WTC11 (cell line): ENCODE measurements at regions not wholly inside any gene's neighbourhood (a gene's known extent, or its start where the extent isn't known, plus 50 kb on each side); places are given as distances from the start of the nearest gene placed in this dataset.

ENCODE experiments used
- ATAC-seq: fragments of 200-7000 bp; cut with Tn5 transposase; 2 replicates; pipeline ENCODE4 v1.10.0; 2021; ENCODE audit warnings: mild to moderate bottlenecking, moderate library complexity
- CTCF ChIA-PET: fragments of 300-600 bp; sonication (Branson Sonifier 250); formaldehyde crosslinking; loops from one replicate; lab custom pipeline; 2021; ENCODE audit warnings: antibody characterized with exemption; lab: Charles Lee
- POLR2A ChIA-PET: fragments of 350-600 bp; sonication (Branson Sonifier 250); formaldehyde crosslinking; loops from one replicate; lab custom pipeline; 2021; ENCODE audit warnings: antibody characterized with exemption; lab: Charles Lee
- DNase-seq: peaks from one replicate; pipeline ENCODE4 v3.0.0; 2021; ENCODE audit warnings: low spot score
- H3K27ac Mint-ChIP-seq: 2 replicates; pipeline ENCODE4 v1.8.0; 2021; ENCODE audit warnings: mixed read lengths
- H3K27me3 Mint-ChIP-seq: 2 replicates; pipeline ENCODE4 v1.8.0; 2021; ENCODE audit warnings: low read depth, mild to moderate bottlenecking, moderate library complexity, mixed read lengths
- H3K36me3 Mint-ChIP-seq: 2 replicates; pipeline ENCODE4 v1.8.0; 2021; ENCODE audit warnings: mixed read lengths
- H3K4me1 Mint-ChIP-seq: 2 replicates; pipeline ENCODE4 v1.8.0; 2022; ENCODE audit warnings: mixed read lengths
- H3K4me3 Mint-ChIP-seq: 2 replicates; pipeline ENCODE4 v1.8.0; 2021; ENCODE audit warnings: mild to moderate bottlenecking, moderate library complexity, mixed read lengths
- H3K9me3 Mint-ChIP-seq: 2 replicates; pipeline ENCODE4 v1.8.0; 2021; ENCODE audit warnings: mixed read lengths
- ATF1 ChIP-seq: sonication (generic); formaldehyde crosslinking; IDR thresholded peaks from 2 replicates; pipeline ENCODE4 v1.8.1; 2023; ENCODE audit warnings: mild to moderate bottlenecking, moderate library complexity, missing genetic modification reagents
- CREB1 ChIP-seq: sonication (generic); formaldehyde crosslinking; IDR thresholded peaks from 2 replicates; pipeline ENCODE4 v1.8.0; 2023; ENCODE audit warnings: mild to moderate bottlenecking, missing genetic modification reagents
- JUN ChIP-seq: sonication (generic); formaldehyde crosslinking; IDR thresholded peaks from 2 replicates; pipeline ENCODE4 v1.8.0; 2023; ENCODE audit warnings: mild to moderate bottlenecking, missing genetic modification reagents
- NFE2L1 ChIP-seq: sonication (generic); formaldehyde crosslinking; IDR thresholded peaks from 2 replicates; pipeline ENCODE4 v1.8.1; 2023; ENCODE audit warnings: missing genetic modification reagents
- OVOL2 ChIP-seq: fragments of 250-450 bp; sonication (Bioruptor Pico); IDR thresholded peaks from 2 replicates; pipeline ENCODE4 v1.9.0; 2021; ENCODE audit warnings: mild to moderate bottlenecking, borderline replicate concordance
- PRRX2 ChIP-seq: fragments of 250-450 bp; sonication (Bioruptor Pico); IDR thresholded peaks from 2 replicates; pipeline ENCODE4 v1.8.0; 2021; ENCODE audit warnings: mild to moderate bottlenecking
- TEAD1 ChIP-seq: sonication (generic); formaldehyde crosslinking; IDR thresholded peaks from 2 replicates; pipeline ENCODE4 v1.8.0; 2022; ENCODE audit warnings: mild to moderate bottlenecking, missing genetic modification reagents
- ZBTB21 ChIP-seq: sonication (generic); formaldehyde crosslinking; IDR thresholded peaks from 2 replicates; pipeline ENCODE4 v1.8.1; 2023; ENCODE audit warnings: mild to moderate bottlenecking, missing genetic modification reagents, borderline replicate concordance
- ZNF121 ChIP-seq: sonication (generic); formaldehyde crosslinking; IDR thresholded peaks from 2 replicates; pipeline ENCODE4 v1.8.0; 2023; ENCODE audit warnings: missing genetic modification reagents
- TF ChIP-seq, protein P1 (sequence below): sonication (generic); formaldehyde crosslinking; IDR thresholded peaks from 2 replicates; pipeline ENCODE4 v1.8.0; 2023; ENCODE audit warnings: missing genetic modification reagents
- TF ChIP-seq, protein P2 (sequence below): sonication (generic); formaldehyde crosslinking; IDR thresholded peaks from 2 replicates; pipeline ENCODE4 v1.8.1; 2023; ENCODE audit warnings: mild to moderate bottlenecking, moderate library complexity, missing genetic modification reagents
- TF ChIP-seq, protein P3 (sequence below): fragments of 250-450 bp; sonication (Bioruptor Pico); IDR thresholded peaks from 2 replicates; pipeline ENCODE4 v1.9.0; 2021; ENCODE audit warnings: mild to moderate bottlenecking
- TF ChIP-seq, protein P4 (sequence below): sonication (generic); formaldehyde crosslinking; conservative IDR thresholded peaks from 2 replicates; pipeline ENCODE4 v1.8.1; 2022; ENCODE audit warnings: mild to moderate bottlenecking, missing genetic modification reagents

DNA sequence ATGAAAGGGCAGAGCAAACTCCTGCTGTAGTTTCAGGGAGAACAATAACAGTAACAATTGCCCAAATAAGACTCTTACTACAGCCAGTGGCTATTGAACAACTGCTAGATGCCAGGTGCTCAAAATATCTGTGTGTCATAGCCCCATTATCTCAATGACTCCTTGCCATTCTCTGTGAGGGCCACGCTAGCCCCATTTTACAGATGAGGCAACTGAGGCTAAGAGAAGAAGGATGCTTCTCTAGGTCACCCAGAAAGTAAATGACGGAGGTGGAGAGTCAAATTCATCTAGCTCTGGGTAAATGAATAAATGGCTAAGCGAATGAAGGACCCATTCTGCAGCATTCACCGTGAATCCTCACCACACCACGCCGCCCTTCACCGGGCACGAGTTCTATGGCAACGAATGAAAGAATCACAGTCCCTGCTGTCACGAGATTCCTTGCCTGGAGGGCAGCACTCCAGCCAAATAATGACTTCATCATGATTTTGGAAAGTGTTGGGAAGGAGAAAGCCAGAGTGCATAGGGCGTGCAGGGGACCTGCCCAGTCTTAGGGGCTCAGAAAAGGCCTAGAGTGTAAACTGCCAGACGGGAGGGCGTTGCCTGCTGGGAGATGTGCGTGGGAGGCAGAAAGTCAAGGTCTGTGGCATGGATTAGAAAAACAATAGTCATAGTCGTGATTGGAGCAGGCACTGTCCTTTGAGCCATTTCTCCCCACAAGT, 147.2 kb downstream of the C9orf50 start:
- DNase-seq (no peak), ATAC-seq (no peak)
- TF ChIP-seq CREB1 (CRISPR knock-in tag): no peak
- H3K27me3 Mint-ChIP-seq: peaks cover 30% of the 10 kb centered on the region
- ChIA-PET POLR2A (interaction anchor here (1.8 kb wide), 1 partner anchor 14 kb away, joined by 5 read pairs; no protein-coding TSS in a partner anchor), CTCF (no interaction called here)
- H3K36me3 Mint-ChIP-seq: peaks cover 4% of the 10 kb centered on the region; the same call in 1 of the 2 replicates
- no peak overlapping the region for H3K4me3 Mint-ChIP-seq
- H3K27ac Mint-ChIP-seq: no peak overlapping the region
- H3K9me3 Mint-ChIP-seq: peaks cover 8% of the 10 kb centered on the region
- H3K4me1 Mint-ChIP-seq: peaks cover 37% of the 10 kb centered on the region

DNA sequence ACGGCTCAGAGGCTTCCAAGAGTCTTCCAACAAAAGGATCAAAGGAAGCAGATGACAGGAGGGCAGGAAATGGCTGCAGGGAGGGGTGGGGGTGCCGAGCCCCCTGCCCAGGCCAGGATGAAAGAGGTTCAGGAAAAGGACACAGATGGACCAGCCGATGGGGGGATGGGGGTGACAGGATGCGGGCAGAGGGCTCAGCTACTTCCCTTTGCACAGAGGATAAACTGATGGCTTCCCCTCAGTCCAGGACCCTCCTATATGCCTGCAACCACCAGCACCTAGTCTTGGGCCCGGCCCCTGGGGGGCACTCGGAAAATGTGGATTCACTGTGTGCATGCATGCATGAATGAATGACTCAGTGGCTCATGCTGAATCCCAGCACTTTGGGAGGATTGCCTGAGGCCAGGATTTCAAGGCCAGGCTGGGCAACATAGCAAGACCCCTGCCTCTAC, 148.2 kb downstream of the C9orf50 start:
- DNase-seq: no peak
- ChIA-PET CTCF (interaction anchor here (1.3 to 1.4 kb wide), 2 partner anchors 290 to 330 kb away, joined by 3 to 4 read pairs; no protein-coding TSS in a partner anchor), POLR2A (interaction anchor here (1.1 kb wide), 1 partner anchor 9 kb away, joined by 3 read pairs; no protein-coding TSS in a partner anchor)
- no peak overlapping the region; the same call in 1 of the 2 replicates for H3K4me3 Mint-ChIP-seq
- H3K27me3 Mint-ChIP-seq: peaks cover 25% of the 10 kb centered on the region
- peaks cover 8% of the 10 kb centered on the region for H3K9me3 Mint-ChIP-seq
- H3K27ac Mint-ChIP-seq: no peak overlapping the region
- no peak; the same call in 1 of the 2 replicates for ATAC-seq
- H3K4me1 Mint-ChIP-seq: peaks cover 46% of the 10 kb centered on the region
- peak; percentile 96 for TF ChIP-seq ZNF121
- no peak for TF ChIP-seq ATF1 (CRISPR knock-in tag)
- H3K36me3 Mint-ChIP-seq: peaks cover 4% of the 10 kb centered on the region; the same call in 1 of the 2 replicates

DNA sequence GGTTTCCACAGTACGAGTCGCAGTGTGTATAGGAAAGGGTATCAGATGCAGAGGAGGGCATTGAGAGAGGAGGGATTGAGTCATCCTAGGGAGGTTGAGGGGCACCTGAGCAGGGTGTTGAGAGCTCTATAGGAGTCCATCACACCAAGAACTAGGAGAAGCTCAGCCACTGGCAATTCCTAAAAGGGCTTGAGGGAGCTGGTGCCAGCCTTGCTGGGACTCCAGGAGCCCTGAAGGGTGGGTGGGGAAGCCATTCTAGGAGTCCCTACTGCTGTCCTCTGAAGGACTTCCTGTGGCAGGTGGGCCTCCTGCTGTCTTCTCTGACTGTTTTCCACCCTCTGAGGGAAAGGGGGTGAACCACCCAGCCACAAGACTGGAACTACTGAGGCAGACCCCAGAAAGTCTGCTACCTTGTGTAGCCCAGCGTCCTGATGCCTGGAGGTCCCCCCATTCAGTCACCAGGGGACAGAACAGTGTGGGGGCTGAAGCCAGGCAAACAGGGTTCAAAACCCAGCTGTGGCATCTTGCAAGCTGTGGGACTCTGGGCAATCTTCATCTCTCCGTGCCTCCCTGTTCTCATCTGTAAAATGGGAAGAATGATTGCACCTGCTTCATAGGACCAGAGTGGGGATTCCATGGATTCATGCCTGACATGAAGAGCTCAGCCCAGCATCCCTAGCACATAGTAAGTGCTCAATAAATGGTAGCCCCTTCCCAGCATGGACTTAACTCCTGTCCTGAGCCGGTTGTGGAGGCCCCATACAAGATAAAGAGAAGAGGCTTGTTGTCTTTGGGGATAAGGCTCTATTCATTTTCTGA, 149.5 kb downstream of the C9orf50 start:
- TF ChIP-seq, protein P1, sequence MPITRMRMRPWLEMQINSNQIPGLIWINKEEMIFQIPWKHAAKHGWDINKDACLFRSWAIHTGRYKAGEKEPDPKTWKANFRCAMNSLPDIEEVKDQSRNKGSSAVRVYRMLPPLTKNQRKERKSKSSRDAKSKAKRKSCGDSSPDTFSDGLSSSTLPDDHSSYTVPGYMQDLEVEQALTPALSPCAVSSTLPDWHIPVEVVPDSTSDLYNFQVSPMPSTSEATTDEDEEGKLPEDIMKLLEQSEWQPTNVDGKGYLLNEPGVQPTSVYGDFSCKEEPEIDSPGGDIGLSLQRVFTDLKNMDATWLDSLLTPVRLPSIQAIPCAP (CRISPR knock-in tag): no peak
- TF ChIP-seq ZBTB21 (no peak), TEAD1 (CRISPR knock-in tag) (no peak), JUN (CRISPR knock-in tag) (no peak), OVOL2 (no peak), PRRX2 (CRISPR knock-in tag) (no peak), NFE2L1 (CRISPR knock-in tag) (no peak)
- TF ChIP-seq, protein P2, sequence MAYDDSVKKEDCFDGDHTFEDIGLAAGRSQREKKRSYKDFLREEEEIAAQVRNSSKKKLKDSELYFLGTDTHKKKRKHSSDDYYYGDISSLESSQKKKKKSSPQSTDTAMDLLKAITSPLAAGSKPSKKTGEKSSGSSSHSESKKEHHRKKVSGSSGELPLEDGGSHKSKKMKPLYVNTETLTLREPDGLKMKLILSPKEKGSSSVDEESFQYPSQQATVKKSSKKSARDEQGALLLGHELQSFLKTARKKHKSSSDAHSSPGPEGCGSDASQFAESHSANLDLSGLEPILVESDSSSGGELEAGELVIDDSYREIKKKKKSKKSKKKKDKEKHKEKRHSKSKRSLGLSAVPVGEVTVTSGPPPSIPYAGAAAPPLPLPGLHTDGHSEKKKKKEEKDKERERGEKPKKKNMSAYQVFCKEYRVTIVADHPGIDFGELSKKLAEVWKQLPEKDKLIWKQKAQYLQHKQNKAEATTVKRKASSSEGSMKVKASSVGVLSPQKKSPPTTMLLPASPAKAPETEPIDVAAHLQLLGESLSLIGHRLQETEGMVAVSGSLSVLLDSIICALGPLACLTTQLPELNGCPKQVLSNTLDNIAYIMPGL (CRISPR knock-in tag): no peak
- TF ChIP-seq, protein P3, sequence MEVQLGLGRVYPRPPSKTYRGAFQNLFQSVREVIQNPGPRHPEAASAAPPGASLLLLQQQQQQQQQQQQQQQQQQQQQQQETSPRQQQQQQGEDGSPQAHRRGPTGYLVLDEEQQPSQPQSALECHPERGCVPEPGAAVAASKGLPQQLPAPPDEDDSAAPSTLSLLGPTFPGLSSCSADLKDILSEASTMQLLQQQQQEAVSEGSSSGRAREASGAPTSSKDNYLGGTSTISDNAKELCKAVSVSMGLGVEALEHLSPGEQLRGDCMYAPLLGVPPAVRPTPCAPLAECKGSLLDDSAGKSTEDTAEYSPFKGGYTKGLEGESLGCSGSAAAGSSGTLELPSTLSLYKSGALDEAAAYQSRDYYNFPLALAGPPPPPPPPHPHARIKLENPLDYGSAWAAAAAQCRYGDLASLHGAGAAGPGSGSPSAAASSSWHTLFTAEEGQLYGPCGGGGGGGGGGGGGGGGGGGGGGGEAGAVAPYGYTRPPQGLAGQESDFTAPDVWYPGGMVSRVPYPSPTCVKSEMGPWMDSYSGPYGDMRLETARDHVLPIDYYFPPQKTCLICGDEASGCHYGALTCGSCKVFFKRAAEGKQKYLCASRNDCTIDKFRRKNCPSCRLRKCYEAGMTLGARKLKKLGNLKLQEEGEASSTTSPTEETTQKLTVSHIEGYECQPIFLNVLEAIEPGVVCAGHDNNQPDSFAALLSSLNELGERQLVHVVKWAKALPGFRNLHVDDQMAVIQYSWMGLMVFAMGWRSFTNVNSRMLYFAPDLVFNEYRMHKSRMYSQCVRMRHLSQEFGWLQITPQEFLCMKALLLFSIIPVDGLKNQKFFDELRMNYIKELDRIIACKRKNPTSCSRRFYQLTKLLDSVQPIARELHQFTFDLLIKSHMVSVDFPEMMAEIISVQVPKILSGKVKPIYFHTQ (CRISPR knock-in tag): no peak
- TF ChIP-seq, protein P4, sequence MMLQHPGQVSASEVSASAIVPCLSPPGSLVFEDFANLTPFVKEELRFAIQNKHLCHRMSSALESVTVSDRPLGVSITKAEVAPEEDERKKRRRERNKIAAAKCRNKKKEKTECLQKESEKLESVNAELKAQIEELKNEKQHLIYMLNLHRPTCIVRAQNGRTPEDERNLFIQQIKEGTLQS (CRISPR knock-in tag): no peak
- Mint-ChIP-seq H3K4me3 (no peak overlapping the region), H3K4me1 (peaks cover 47% of the 10 kb centered on the region), H3K27me3 (peaks cover 25% of the 10 kb centered on the region), H3K36me3 (peaks cover 4% of the 10 kb centered on the region; the same call in 1 of the 2 replicates), H3K27ac (no peak overlapping the region), H3K9me3 (peaks cover 8% of the 10 kb centered on the region)
- DNase-seq (no peak), ATAC-seq (no peak)
- ChIA-PET POLR2A (interaction anchor here (0.6 to 1.1 kb wide), 2 partner anchors 11 to 57 kb away, joined by 3 to 4 read pairs; no protein-coding TSS in a partner anchor), CTCF (interaction anchor here (1.0 to 1.4 kb wide), 3 partner anchors 289 to 332 kb away, joined by 3 to 4 read pairs (median 3); no protein-coding TSS in a partner anchor)
